ENCODE measurements at regions not wholly inside any gene's neighbourhood (a gene's known extent, or its start where the extent isn't known, plus 50 kb on each side); places are given as distances from the start of the nearest gene placed in this dataset.
"Not testable (repeated sequence)": the region's sequence is repeated elsewhere in the genome, so short reads cannot be mapped to it uniquely, and the experiment has no call there.

GRCh38 chr5:21398511-21398910 is 1410.5 kb upstream of the CDH18 start:
- WGBS, result 34% methylated on average over 3 of the region's 3 CpGs
- no peaks in the 10 kb centered on the region for H3K36me3 ChIP-seq
- H3K4me1 ChIP-seq, result no peaks in the 10 kb centered on the region
- TF ChIP-seq, protein P1, sequence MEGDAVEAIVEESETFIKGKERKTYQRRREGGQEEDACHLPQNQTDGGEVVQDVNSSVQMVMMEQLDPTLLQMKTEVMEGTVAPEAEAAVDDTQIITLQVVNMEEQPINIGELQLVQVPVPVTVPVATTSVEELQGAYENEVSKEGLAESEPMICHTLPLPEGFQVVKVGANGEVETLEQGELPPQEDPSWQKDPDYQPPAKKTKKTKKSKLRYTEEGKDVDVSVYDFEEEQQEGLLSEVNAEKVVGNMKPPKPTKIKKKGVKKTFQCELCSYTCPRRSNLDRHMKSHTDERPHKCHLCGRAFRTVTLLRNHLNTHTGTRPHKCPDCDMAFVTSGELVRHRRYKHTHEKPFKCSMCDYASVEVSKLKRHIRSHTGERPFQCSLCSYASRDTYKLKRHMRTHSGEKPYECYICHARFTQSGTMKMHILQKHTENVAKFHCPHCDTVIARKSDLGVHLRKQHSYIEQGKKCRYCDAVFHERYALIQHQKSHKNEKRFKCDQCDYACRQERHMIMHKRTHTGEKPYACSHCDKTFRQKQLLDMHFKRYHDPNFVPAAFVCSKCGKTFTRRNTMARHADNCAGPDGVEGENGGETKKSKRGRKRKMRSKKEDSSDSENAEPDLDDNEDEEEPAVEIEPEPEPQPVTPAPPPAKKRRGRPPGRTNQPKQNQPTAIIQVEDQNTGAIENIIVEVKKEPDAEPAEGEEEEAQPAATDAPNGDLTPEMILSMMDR (IDR thresholded peaks at IDR 0.05), result no peak
- TF ChIP-seq POLR2AphosphoS5 (IDR thresholded peaks at IDR 0.05), result no peak
- no peak for TF ChIP-seq POLR2A (IDR thresholded peaks at IDR 0.05)
- TF ChIP-seq EP300 (IDR thresholded peaks at IDR 0.05), result no peak
- DNase-seq (ENCODE audit: low spot score in 2 of 2), result no peak
- H3K27me3 ChIP-seq, result no peaks in the 10 kb centered on the region
- H3K4me3 ChIP-seq, result no peak overlapping the region
- H3K9me3 ChIP-seq, result no peaks in the 10 kb centered on the region
- H3K27ac ChIP-seq, result no peak overlapping the region

DNA sequence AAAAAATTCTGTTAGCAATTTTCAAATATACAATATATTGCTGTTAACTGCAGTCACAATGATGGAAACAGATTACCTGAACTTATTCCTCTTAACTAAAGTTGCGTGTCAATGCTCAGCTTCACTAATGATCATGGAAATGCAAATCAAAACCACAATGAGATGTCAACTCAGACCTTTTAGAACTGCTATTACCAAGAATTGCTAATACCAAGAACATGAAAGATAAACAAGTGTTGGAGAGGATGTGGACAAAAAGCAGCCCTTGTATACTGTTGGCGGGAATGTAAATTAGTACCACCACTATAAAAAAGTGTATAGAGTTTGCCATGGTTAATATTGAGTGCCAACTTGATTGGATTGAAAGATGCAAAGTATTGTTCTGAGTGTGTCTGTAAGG is 1409.7 kb upstream of the CDH18 start:
- Histone ChIP-seq H3K4me3 (no peak overlapping the region), H3K27me3 (no peaks in the 10 kb centered on the region), H3K9me3 (no peaks in the 10 kb centered on the region), H3K36me3 (no peaks in the 10 kb centered on the region), H3K27ac (no peak overlapping the region), H3K4me1 (no peaks in the 10 kb centered on the region)
- TF ChIP-seq, protein P1 (IDR thresholded peaks at IDR 0.05), result no peak
- TF ChIP-seq POLR2AphosphoS5 (IDR thresholded peaks at IDR 0.05) (no peak), POLR2A (IDR thresholded peaks at IDR 0.05) (no peak), EP300 (IDR thresholded peaks at IDR 0.05) (no peak)
- WGBS, result 98% methylated on average over 2 of the region's 2 CpGs
- DNase-seq (ENCODE audit: low spot score in 2 of 2), result no peak

DNA sequence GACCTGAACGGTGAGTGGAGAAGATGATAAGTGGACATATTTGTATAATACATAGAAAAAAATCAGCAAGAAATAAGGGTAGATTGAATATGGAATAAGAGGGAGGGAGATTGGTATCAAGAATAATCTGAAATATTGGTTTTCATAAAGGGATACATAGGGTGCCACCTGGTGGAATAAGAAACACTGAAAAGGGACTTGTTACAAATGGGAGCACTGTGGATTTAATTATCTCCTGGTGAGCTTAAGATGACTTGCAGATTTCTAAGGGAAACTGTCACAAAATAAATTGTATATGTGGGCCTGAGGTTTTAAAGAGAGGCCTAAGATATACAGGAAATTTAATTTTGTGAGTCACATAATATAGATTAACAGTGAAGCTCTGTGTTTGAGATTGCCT is 1403.5 kb upstream of the CDH18 start:
- Histone ChIP-seq H3K36me3 (no peaks in the 10 kb centered on the region), H3K9me3 (no peaks in the 10 kb centered on the region), H3K27me3 (no peaks in the 10 kb centered on the region), H3K4me3 (no peak overlapping the region), H3K4me1 (no peaks in the 10 kb centered on the region), H3K27ac (no peak overlapping the region)
- no peak for DNase-seq (ENCODE audit: low spot score in 2 of 2)
- WGBS, result 59% methylated on average over 1 of the region's 1 CpG
- no peak for TF ChIP-seq POLR2AphosphoS5 (IDR thresholded peaks at IDR 0.05)
- TF ChIP-seq EP300 (IDR thresholded peaks at IDR 0.05), result no peak
- TF ChIP-seq POLR2A (IDR thresholded peaks at IDR 0.05), result no peak

- H3K9me3 ChIP-seq; H3K27me3 ChIP-seq; H3K4me3 ChIP-seq; DNase-seq (ENCODE audit: low spot score in 2 of 2); H3K36me3 ChIP-seq; H3K27ac ChIP-seq; H3K4me1 ChIP-seq: not testable (repeated sequence)
Measured at GRCh38 chr5:21360754-21361153, 1372.8 kb upstream of the CDH18 start.

- 87% methylated on average over 2 of the region's 3 CpGs for WGBS
- not testable (repeated sequence) for H3K9me3 ChIP-seq; H3K27me3 ChIP-seq; H3K27ac ChIP-seq; H3K36me3 ChIP-seq; DNase-seq (ENCODE audit: low spot score in 2 of 2); H3K4me1 ChIP-seq
- H3K4me3 ChIP-seq, result peak overlapping the region; percentile 16
Measured at GRCh38 chr5:21341948-21342261, 1353.9 kb upstream of the CDH18 start.

DNA sequence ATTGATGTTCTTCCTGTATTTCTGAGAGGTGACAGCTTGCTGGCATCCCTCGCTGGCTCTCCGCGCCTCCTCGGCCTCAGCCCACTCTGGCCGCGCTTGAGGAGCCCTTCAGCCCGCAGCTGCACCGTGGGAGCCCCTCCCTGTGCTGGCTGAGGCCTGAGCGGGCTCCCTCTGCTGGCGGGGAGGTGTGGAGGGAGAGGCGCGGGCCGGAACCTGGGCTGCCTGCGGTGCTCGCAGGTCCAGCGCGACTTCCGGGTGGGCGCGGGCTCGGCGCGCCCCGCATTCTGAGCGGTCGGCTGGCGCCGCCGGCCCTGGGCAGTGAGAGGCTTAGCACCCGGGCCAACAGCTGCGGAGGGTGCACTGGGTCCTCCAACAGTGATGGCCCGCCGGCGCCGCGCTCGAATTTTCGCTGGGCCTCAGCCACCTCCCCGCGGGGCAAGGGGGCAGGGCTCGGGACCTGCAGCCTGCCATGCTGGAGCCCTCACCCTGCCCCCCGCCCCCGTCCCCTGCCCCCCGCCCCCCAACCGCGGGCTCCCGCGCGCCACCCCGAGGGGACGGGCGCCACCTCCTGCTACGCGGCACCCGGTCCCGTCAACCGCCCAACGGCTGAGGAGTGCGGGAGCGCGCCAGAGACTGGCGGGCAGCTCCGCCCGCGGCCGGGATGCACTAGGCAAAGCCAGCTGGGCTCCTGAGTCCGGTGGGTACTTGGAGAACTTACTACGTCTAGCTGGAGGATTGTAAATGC is 1353.4 kb upstream of the CDH18 start:
- H3K9me3 ChIP-seq; DNase-seq (ENCODE audit: low spot score in 2 of 2); H3K27me3 ChIP-seq; H3K36me3 ChIP-seq; H3K27ac ChIP-seq; H3K4me1 ChIP-seq: not testable (repeated sequence)
- peak overlapping the region; percentile 16 for H3K4me3 ChIP-seq
- no CpG with 5 or more reads among the region's 68 CpGs for WGBS

DNA sequence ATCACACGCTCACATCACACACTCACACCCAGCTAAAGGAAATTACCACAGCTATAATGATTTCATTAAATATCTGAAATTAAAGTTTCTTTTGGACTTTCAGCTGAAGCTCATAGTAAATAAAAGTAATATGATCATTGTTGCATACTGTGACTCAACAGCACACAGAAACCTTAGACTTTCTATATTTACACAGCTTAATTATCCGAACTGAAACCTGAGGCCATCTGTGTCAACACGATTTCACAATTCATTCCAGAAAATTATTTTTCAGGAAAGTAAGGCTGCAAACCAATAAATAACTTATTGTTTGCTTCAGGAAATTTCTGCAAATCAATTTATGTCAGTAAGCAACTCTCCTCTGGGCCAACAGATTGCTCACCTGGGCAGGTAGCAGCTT is 1352.2 kb upstream of the CDH18 start:
- not testable (repeated sequence) for H3K4me1 ChIP-seq; H3K9me3 ChIP-seq; H3K36me3 ChIP-seq; H3K27me3 ChIP-seq; H3K4me3 ChIP-seq; H3K27ac ChIP-seq; DNase-seq (ENCODE audit: low spot score in 2 of 2)
- WGBS, result 59% methylated on average over 3 of the region's 3 CpGs

GRCh38 chr5:21336478-21336877 is 1348.5 kb upstream of the CDH18 start:
- H3K4me3 ChIP-seq; DNase-seq (ENCODE audit: low spot score in 2 of 2); H3K9me3 ChIP-seq; H3K27ac ChIP-seq; H3K4me1 ChIP-seq; H3K27me3 ChIP-seq; H3K36me3 ChIP-seq: not testable (repeated sequence)
- 8% methylated on average over 1 of the region's 1 CpG for WGBS

DNA sequence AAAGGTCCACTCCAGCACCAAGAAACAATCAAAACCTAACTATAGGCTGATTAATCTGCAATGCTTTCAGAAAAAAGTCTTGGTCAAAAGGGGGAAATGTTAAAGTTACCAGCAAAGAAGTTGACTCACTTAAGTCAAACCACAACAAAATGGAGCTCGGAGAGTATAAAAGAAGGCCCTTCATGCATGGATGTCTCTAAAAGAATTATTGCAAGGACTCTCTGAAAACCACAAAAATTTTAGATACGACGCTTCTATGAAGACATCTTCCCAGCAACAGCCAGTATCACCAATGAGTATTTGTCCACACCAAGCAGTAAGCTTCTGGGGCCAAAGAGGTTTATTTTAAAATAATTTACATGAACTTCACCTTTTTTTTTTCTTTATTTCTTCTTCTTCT is 1327.4 kb upstream of the CDH18 start:
- WGBS, result 89% methylated on average over 3 of the region's 3 CpGs
- H3K27ac ChIP-seq; H3K9me3 ChIP-seq; H3K4me3 ChIP-seq; H3K4me1 ChIP-seq; H3K27me3 ChIP-seq; DNase-seq (ENCODE audit: low spot score in 2 of 2); H3K36me3 ChIP-seq: not testable (repeated sequence)

DNA sequence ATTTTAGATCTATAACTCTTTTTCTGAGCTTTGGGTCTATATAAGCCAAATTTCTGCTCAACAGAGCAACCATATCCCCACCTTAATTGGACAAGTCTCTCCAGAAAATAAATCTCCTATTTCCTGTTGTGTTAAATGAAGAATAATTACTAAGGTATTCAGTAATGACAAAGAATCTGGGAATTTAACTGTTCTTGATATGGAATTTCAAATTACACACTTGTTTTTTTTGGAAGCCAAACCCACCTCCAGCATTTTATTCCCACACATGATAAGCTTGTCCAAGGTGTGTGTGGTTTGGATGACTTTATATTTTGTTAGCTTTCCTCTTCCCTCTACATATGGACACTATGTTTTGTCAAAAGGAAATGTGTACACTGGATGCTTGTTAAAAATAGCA is 1313.2 kb upstream of the CDH18 start:
- H3K4me1 ChIP-seq; H3K36me3 ChIP-seq; H3K27me3 ChIP-seq; DNase-seq (ENCODE audit: low spot score in 2 of 2); H3K9me3 ChIP-seq; H3K4me3 ChIP-seq; H3K27ac ChIP-seq: not testable (repeated sequence)

GRCh38 chr5:21274361-21274760 is 1286.4 kb upstream of the CDH18 start:
- not testable (repeated sequence) for H3K4me1 ChIP-seq; H3K27me3 ChIP-seq; H3K4me3 ChIP-seq; DNase-seq (ENCODE audit: low spot score in 2 of 2); H3K36me3 ChIP-seq; H3K27ac ChIP-seq; H3K9me3 ChIP-seq
- WGBS, result 30% methylated on average over 2 of the region's 2 CpGs

Measured in suprapubic skin (tissue), 4 donors.